HEK293T (cell line): ENCODE measurements at regions not wholly inside any gene's neighbourhood (a gene's known extent, or its start where the extent isn't known, plus 50 kb on each side); places are given as distances from the start of the nearest gene placed in this dataset.
"Not testable (repeated sequence)": the region's sequence is repeated elsewhere in the genome, so short reads cannot be mapped to it uniquely, and the experiment has no call there.

Experiments used
- CTCF ChIA-PET: fragments of 350-600 bp; formaldehyde crosslinking; extraction: SDS; loops from one replicate; lab custom pipeline; 2021; ENCODE audit warnings: antibody characterized with exemption, inconsistent platforms; lab: Yijun Ruan, JAX
- POLR2A ChIA-PET: fragments of 350-600 bp; formaldehyde crosslinking; extraction: SDS; loops from one replicate; lab custom pipeline; 2020; ENCODE audit warnings: antibody characterized with exemption, inconsistent platforms; lab: Yijun Ruan, JAX
- DNase-seq: peaks from one replicate; pipeline ENCODE4 v3.0.0; 2012; ENCODE audit warnings: mixed read lengths; ENCODE audit errors: extremely low spot score
- ARNT ChIP-seq: fragments of 450-650 bp; IDR thresholded peaks from 2 replicates; pipeline ENCODE4 v1.6.1; 2017; ENCODE audit warnings: mild to moderate bottlenecking
- BHLHE40 ChIP-seq: fragments of 450-650 bp; IDR thresholded peaks from 2 replicates; pipeline ENCODE4 v1.6.1; 2016; ENCODE audit warnings: mild to moderate bottlenecking, moderate library complexity, borderline replicate concordance
- CTBP1 ChIP-seq: fragments of 450-650 bp; IDR thresholded peaks from 2 replicates; pipeline ENCODE4 v1.6.1; 2016; ENCODE audit warnings: borderline replicate concordance
- ELF4 ChIP-seq: fragments of 450-650 bp; IDR thresholded peaks from 2 replicates; pipeline ENCODE4 v1.6.1; 2017; ENCODE audit warnings: antibody characterized with exemption
- FOXA1 ChIP-seq: fragments of 450-650 bp; IDR thresholded peaks from 2 replicates; pipeline ENCODE4 v1.6.1; 2016; ENCODE audit warnings: mild to moderate bottlenecking
- FOXK2 ChIP-seq: fragments of 450-650 bp; IDR thresholded peaks from 2 replicates; pipeline ENCODE4 v1.6.1; 2016; ENCODE audit warnings: mild to moderate bottlenecking
- FOXM1 ChIP-seq: fragments of 450-650 bp; IDR thresholded peaks from 2 replicates; pipeline ENCODE4 v1.6.1; 2017; ENCODE audit warnings: mild to moderate bottlenecking, borderline replicate concordance
- HDGF ChIP-seq: fragments of 450-650 bp; IDR thresholded peaks from 2 replicates; pipeline ENCODE4 v1.6.1; 2017; ENCODE audit warnings: antibody characterized with exemption, borderline replicate concordance
- L3MBTL2 ChIP-seq: fragments of 450-650 bp; conservative IDR thresholded peaks from 2 replicates; pipeline ENCODE4 v1.6.1; 2016; ENCODE audit warnings: mild to moderate bottlenecking
- LEF1 ChIP-seq: fragments of 450-650 bp; IDR thresholded peaks from 2 replicates; pipeline ENCODE4 v1.6.1; 2017; ENCODE audit warnings: mild to moderate bottlenecking, borderline replicate concordance
- NFRKB ChIP-seq: fragments of 450-650 bp; IDR thresholded peaks from 2 replicates; pipeline ENCODE4 v1.6.1; 2016; ENCODE audit warnings: mild to moderate bottlenecking, moderate library complexity
- SP1 ChIP-seq: fragments of 450-650 bp; IDR thresholded peaks from 2 replicates; pipeline ENCODE4 v1.6.1; 2017
- SUZ12 ChIP-seq: fragments of 450-650 bp; IDR thresholded peaks from 2 replicates; pipeline ENCODE4 v1.6.1; 2016; ENCODE audit warnings: mild to moderate bottlenecking
- TARDBP ChIP-seq: fragments of 450-650 bp; IDR thresholded peaks from 2 replicates; pipeline ENCODE4 v1.6.1; 2016
- ZNF384 ChIP-seq: fragments of 450-650 bp; IDR thresholded peaks from 2 replicates; pipeline ENCODE4 v1.6.1; 2016
- TF ChIP-seq, protein P1 (sequence below): fragments of 450-650 bp; IDR thresholded peaks from 2 replicates; pipeline ENCODE4 v1.6.1; 2016

DNA sequence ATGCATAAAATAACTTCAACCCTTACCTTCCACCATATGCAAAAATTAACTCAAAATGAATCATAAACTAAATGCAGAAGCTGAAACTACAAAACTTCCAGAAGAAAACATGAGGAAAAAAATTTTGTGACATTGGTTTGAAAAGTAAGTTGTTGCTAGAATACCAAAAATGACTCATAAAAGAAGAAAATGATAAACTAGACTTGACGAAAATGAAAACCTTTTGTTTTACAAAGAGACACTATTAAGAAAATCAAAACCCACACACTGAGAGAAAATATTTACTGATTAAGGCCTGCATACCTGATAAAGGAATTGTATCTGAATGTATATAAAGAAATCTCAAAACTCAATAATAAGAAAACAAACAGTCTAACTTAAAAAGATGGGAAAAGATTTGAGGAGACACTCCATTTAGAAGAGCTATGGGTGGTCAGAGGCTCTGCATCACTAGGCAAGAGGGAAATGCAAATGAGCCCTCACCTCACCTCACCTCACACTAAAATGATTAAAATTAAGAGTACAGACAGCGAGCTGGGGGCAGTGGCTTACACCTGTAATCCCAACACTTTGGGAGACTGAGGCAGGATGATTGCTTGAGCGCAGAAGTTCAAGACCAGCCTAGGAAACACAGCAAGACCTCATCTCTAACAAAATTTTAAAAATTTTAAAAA, 97.6 kb upstream of the CST7 start:
- ChIA-PET POLR2A (no interaction called here), CTCF (no interaction called here)
- DNase-seq: no peak
- TF ChIP-seq ELF4 (no peak), BHLHE40 (no peak), SP1 (no peak), FOXM1 (no peak), ZNF384 (no peak), FOXA1 (no peak), HDGF (no peak), SUZ12 (no peak), LEF1 (no peak), L3MBTL2 (no peak), CTBP1 (no peak), ARNT (no peak), TARDBP (no peak), NFRKB (no peak), FOXK2 (no peak)
- TF ChIP-seq, protein P1, sequence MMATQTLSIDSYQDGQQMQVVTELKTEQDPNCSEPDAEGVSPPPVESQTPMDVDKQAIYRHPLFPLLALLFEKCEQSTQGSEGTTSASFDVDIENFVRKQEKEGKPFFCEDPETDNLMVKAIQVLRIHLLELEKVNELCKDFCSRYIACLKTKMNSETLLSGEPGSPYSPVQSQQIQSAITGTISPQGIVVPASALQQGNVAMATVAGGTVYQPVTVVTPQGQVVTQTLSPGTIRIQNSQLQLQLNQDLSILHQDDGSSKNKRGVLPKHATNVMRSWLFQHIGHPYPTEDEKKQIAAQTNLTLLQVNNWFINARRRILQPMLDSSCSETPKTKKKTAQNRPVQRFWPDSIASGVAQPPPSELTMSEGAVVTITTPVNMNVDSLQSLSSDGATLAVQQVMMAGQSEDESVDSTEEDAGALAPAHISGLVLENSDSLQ: no peak

DNA sequence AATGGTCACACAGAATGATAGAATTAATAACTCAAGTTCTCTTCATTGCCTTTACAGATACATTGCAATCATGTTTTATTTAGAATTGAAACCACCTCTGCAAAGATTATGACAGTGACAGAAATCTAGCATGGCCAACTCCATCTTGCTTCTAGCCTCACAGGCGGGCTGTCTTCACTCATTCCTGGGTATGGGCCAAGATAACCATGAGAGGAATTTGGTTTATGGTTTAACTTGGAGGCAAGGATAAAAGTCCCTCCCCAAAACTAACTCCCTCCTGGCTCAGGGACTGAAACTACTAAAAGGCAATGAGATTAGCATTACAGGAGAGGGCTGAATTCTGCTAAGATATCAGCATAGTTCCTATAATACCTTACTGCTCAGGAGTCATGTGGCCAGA, 95.2 kb upstream of the CST7 start:
- DNase-seq: no peak
- ChIA-PET CTCF (no interaction called here), POLR2A (no interaction called here)
- TF ChIP-seq ARNT (no peak), HDGF (no peak), FOXK2 (no peak), SUZ12 (no peak), L3MBTL2 (no peak), CTBP1 (no peak), ELF4 (no peak), FOXM1 (no peak), BHLHE40 (no peak), ZNF384 (no peak), SP1 (no peak), LEF1 (no peak), NFRKB (no peak)
- TF ChIP-seq, protein P1: no peak

DNA sequence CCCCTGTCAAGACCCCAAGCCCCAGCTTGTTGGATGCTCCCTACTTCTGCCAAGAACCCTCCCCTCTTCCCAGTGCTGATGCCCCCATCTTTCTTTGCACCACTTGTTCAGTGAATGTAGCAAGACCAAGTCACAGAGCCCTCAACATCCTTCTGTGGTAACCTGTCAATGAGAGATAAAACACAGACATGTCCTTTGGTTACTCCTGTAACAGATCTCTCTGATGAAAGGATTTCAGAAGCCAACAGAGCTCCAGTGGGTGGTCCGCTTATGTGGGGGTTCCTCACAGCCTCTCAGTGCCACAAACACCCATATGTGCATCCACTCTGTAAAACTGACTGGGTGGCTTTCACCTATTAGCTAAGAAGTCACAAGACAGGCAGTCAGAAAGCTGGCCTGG, 93.2 kb upstream of the CST7 start:
- ChIA-PET CTCF (no interaction called here), POLR2A (no interaction called here)
- DNase-seq: no peak
- no peak for TF ChIP-seq NFRKB
- no peak for TF ChIP-seq FOXK2
- TF ChIP-seq CTBP1: no peak
- TF ChIP-seq BHLHE40: no peak
- TF ChIP-seq SP1: no peak
- TF ChIP-seq ARNT: no peak
- no peak for TF ChIP-seq TARDBP
- TF ChIP-seq L3MBTL2: no peak
- no peak for TF ChIP-seq ZNF384
- TF ChIP-seq HDGF: no peak
- no peak for TF ChIP-seq FOXM1

DNA sequence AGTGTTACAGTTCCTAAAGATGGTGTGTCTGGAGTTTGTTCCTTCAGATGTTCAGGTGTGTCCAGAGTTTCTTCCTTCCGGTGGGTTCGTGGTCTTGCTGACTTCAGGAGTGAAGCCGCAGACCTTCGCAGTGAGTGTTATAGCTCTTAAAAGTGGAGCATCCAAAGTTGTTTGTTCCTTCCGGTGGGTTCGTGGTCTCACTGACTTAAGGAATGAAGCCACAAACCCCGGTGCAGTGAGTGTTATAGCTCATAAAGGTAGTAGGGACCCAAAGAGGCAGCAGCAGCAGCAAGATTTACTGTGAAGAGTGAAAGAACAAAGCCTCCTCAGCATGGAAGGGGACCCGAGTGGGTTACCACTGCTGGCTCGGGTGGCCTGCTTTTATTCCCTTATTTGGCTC, 90.6 kb upstream of the CST7 start:
- DNase-seq, POLR2A ChIA-PET, CTCF ChIA-PET: not testable (repeated sequence)

DNA sequence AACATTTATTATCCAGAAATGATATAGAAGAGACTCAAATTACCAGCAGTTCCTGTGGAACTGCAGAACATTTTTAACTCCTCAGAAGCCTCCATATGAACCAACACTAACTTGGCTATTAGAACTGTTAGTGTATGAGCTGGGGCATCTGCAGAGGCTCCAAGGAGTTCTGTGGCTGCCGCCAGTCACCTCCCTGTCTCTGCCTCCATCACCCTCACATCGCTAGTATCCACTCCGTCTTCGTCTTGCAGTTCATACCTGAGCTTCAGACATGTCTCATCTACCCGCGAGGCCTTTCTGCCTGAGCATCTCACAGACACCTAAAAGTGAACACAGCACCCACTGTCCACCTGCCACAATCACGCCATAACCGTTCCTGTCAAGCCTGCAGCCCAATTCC, 89.5 kb upstream of the CST7 start:
- ChIA-PET POLR2A (no interaction called here), CTCF (no interaction called here)
- no peak for TF ChIP-seq ELF4
- TF ChIP-seq ARNT: no peak
- TF ChIP-seq FOXA1: no peak
- no peak for TF ChIP-seq CTBP1
- TF ChIP-seq, protein P1: no peak
- no peak for TF ChIP-seq L3MBTL2

DNA sequence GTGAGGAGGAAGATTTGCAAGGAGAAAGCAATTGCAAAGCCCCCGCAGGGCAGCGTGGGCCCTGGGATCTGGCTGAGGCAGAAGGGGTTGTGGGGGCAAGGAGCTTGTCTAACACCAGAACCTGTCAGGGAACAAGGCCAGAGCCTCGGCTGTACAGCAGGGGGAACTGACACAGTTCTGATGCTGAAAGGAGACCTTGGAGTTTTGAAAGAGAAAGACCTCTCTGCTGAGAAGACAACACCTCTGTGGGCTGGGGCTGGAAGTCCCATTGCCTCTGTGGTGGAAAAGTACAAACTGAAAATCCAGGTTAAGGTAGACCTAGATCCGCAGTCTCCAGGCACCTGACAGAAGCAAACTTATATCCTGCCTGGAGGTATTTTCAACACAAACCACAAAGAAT, 86.9 kb upstream of the CST7 start:
- POLR2A ChIA-PET: no interaction called here
- no peak for TF ChIP-seq FOXA1
- no peak for TF ChIP-seq ZNF384
- CTCF ChIA-PET: no interaction called here
- no peak for DNase-seq

More for the DNA sequence above, 89.5 kb upstream of the CST7 start:
- no peak for DNase-seq

DNA sequence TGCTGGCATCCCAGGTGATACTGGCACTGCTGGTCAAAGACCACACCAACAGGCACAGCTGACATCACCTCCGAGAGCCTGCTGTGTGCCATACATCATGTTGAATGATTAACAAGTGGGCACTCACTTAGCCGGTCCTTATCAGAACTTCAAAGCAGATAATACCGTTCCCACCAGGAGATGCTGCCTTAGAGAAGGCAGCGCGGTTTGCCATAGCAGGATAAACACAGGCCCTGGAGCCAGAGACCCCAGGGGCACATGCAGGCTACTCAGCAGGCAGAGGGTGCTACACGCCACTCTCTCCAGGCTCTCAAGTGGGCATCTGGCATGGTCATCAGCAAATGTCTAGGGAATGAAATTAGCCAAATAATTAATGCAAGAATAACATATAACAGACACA, 86.5 kb upstream of the CST7 start:
- DNase-seq: no peak
- CTCF ChIA-PET: no interaction called here
- POLR2A ChIA-PET: no interaction called here
- TF ChIP-seq BHLHE40 (no peak), NFRKB (no peak), ELF4 (no peak)
